PC-9 (cell line): ENCODE measurements at regions not wholly inside any gene's neighbourhood (a gene's known extent, or its start where the extent isn't known, plus 50 kb on each side); places are given as distances from the start of the nearest gene placed in this dataset.
"Not testable (repeated sequence)": the region's sequence is repeated elsewhere in the genome, so short reads cannot be mapped to it uniquely, and the experiment has no call there.

Source experiments
- BruUV-seq: library from RNA; stranded (reverse); fragments of 400-500 nt; replicated peaks from 2 replicates; lab custom pipeline; 2021; lab: Mats Ljungman, UMichigan
- CTCF ChIA-PET: fragments of 300-600 bp; sonication (Branson Sonifier 250); formaldehyde crosslinking; loops from one replicate; lab custom pipeline; 2022; ENCODE audit warnings: antibody characterized with exemption; lab: Charles Lee
- POLR2A ChIA-PET: fragments of 300-600 bp; sonication (Branson Sonifier 250); formaldehyde crosslinking; loops from one replicate; lab custom pipeline; 2022; ENCODE audit warnings: antibody characterized with exemption; ENCODE audit not compliant: unreplicated experiment; lab: Charles Lee
- DNase-seq, 2 experiments: peaks; one replicate each; pipeline versions ENCODE4 v3.0.0 to v3.0.0-alpha.2; 2015 to 2022; ENCODE audit warnings: mixed read lengths in 1 of 2
- H2AFZ ChIP-seq: fragments of 200-600 bp; sonication (generic); 2 replicates; pipeline ENCODE4 v1.8.1; 2017; ENCODE audit warnings: antibody characterized with exemption
- H3F3A ChIP-seq: fragments of 200-600 bp; sonication (generic); 2 replicates; pipeline ENCODE4 v1.8.1; 2017; ENCODE audit warnings: antibody characterized with exemption, mild to moderate bottlenecking, low read depth; ENCODE audit not compliant: insufficient read depth
- H3K27ac ChIP-seq: fragments of 200-600 bp; sonication (generic); 2 replicates; pipeline ENCODE4 v1.6.1; 2016; ENCODE audit warnings: mixed run types
- H3K27me3 ChIP-seq: fragments of 200-600 bp; sonication (generic); 2 replicates; pipeline ENCODE4 v1.6.1; 2016; ENCODE audit warnings: low read depth, mixed run types; ENCODE audit not compliant: insufficient read depth
- H3K36me3 ChIP-seq: fragments of 200-600 bp; sonication (generic); 2 replicates; pipeline ENCODE4 v1.6.1; 2016; ENCODE audit warnings: low read depth, mixed run types
- H3K4me1 ChIP-seq: fragments of 200-600 bp; sonication (generic); replicated peaks from 2 replicates; pipeline ENCODE4 v1.6.1; 2016; ENCODE audit warnings: mixed run types; ENCODE audit not compliant: insufficient read depth
- H3K4me2 ChIP-seq: fragments of 200-600 bp; sonication (generic); 2 replicates; pipeline ENCODE4 v1.6.1; 2017; ENCODE audit warnings: mixed run types
- H3K4me3 ChIP-seq: fragments of 200-600 bp; sonication (generic); 2 replicates; pipeline ENCODE4 v1.6.1; 2016; ENCODE audit warnings: mixed run types
- H3K79me2 ChIP-seq: fragments of 200-600 bp; sonication (generic); 2 replicates; pipeline ENCODE4 v1.6.1; 2017; ENCODE audit warnings: low read depth, mixed run types
- H3K9me2 ChIP-seq: fragments of 200-600 bp; sonication (generic); 2 replicates; pipeline ENCODE4 v1.8.1; 2017; ENCODE audit warnings: mild to moderate bottlenecking; ENCODE audit not compliant: insufficient read depth
- H3K9me3 ChIP-seq: fragments of 200-600 bp; sonication (generic); 2 replicates; pipeline ENCODE4 v1.8.1; 2016; ENCODE audit warnings: low read depth; ENCODE audit not compliant: insufficient read depth
- H4K20me1 ChIP-seq: fragments of 200-600 bp; sonication (generic); 2 replicates; pipeline ENCODE4 v1.8.1; 2017; ENCODE audit not compliant: insufficient read depth
- EZH2 ChIP-seq: fragments of 200-600 bp; sonication (generic); IDR thresholded peaks from 2 replicates; pipeline ENCODE4 v1.8.0; 2017; ENCODE audit warnings: antibody characterized with exemption, low read depth
- intact Hi-C: fragments of 100-400 bp; cut with micrococcal nuclease; formaldehyde crosslinking; loops from one replicate; pipeline ENCODE4 v1.10.0; 2022; ENCODE audit not compliant: unreplicated experiment
- TF ChIP-seq, protein P1 (sequence below): fragments of 200-600 bp; sonication (generic); conservative IDR thresholded peaks from 2 replicates; pipeline ENCODE4 v1.6.1; 2017; ENCODE audit warnings: mixed run types, antibody characterized with exemption, mild to moderate bottlenecking, moderate library complexity

- ChIA-PET CTCF (no interaction called here), POLR2A (no interaction called here)
- Histone ChIP-seq H3K27ac (no peak overlapping the region), H3K36me3 (no peaks in the 10 kb centered on the region), H3F3A (no peaks in the 10 kb centered on the region), H3K4me2 (no peak overlapping the region), H3K9me3 (no peaks in the 10 kb centered on the region), H3K79me2 (no peaks in the 10 kb centered on the region), H3K4me1 (no peaks in the 10 kb centered on the region), H3K27me3 (peaks cover 13% of the 10 kb centered on the region; the same call in 1 of the 2 replicates), H2AFZ (no peak overlapping the region), H4K20me1 (no peaks in the 10 kb centered on the region), H3K4me3 (no peak overlapping the region), H3K9me2 (no peaks in the 10 kb centered on the region)
- no TSS peak for BruUV-seq
- no peak for DNase-seq
- no peak for TF ChIP-seq EZH2
- TF ChIP-seq, protein P1, sequence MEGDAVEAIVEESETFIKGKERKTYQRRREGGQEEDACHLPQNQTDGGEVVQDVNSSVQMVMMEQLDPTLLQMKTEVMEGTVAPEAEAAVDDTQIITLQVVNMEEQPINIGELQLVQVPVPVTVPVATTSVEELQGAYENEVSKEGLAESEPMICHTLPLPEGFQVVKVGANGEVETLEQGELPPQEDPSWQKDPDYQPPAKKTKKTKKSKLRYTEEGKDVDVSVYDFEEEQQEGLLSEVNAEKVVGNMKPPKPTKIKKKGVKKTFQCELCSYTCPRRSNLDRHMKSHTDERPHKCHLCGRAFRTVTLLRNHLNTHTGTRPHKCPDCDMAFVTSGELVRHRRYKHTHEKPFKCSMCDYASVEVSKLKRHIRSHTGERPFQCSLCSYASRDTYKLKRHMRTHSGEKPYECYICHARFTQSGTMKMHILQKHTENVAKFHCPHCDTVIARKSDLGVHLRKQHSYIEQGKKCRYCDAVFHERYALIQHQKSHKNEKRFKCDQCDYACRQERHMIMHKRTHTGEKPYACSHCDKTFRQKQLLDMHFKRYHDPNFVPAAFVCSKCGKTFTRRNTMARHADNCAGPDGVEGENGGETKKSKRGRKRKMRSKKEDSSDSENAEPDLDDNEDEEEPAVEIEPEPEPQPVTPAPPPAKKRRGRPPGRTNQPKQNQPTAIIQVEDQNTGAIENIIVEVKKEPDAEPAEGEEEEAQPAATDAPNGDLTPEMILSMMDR, result no peak
- intact Hi-C loops, result no loop called here
These were observed 1124.6 kb downstream of the TMEM121 start for GRCh38 chr14:106651016-106651415.

DNA sequence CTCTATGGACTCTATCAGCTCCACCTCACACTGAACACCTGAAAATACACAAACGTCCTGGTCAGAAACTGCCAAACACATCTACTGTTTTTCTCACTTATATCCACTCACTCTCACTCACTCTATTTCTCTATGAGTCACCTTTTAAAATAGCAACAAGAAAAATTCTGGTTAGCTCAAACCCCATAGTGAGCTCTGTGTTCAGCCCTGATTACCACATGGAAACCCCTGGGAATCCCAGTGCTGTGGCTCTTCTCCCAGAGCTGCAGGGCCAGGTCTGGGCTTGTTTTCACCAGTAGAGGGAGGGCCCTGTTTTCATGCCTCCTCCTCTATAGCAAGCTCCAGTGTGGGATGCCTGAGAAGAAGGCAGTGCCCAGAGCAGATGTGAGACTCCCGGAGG, 1126.1 kb downstream of the TMEM121 start:
- Histone ChIP-seq H3K4me1 (no peaks in the 10 kb centered on the region), H4K20me1 (no peaks in the 10 kb centered on the region), H3K36me3 (no peaks in the 10 kb centered on the region), H3K4me2 (no peak overlapping the region), H3K27ac (no peak overlapping the region), H3K9me3 (no peaks in the 10 kb centered on the region), H3F3A (no peaks in the 10 kb centered on the region), H3K9me2 (no peaks in the 10 kb centered on the region), H2AFZ (no peak overlapping the region), H3K4me3 (no peak overlapping the region), H3K79me2 (no peaks in the 10 kb centered on the region), H3K27me3 (peaks cover 9% of the 10 kb centered on the region; the same call in 1 of the 2 replicates)
- intact Hi-C loops, result no loop called here
- ChIA-PET POLR2A (no interaction called here), CTCF (no interaction called here)
- no peak for TF ChIP-seq EZH2
- TF ChIP-seq, protein P1, result no peak
- BruUV-seq, result no TSS peak
- no peak for DNase-seq

DNA sequence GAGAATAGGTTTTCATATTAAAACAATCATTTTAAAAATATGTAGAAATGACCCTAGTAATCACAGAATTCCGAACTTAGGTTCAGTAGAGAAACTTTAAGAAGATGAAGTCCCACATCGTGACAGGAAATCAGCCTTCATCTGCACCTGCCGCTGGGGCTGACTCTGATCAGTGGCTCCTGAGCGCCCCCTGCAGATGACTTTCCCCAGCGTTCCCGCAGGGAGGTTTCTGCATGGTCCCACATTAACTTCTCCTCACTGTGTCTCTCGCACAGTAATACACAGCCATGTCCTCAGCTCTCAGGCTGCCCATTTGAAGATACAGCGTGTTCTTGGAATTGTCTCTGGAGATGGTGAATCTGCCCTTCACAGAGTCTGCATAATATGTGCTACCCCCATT, 1131.1 kb downstream of the TMEM121 start:
- Histone ChIP-seq H3K4me3 (no peak overlapping the region), H3K27me3 (peaks cover 9% of the 10 kb centered on the region; the same call in 1 of the 2 replicates), H3K27ac (no peak overlapping the region), H3K9me2 (no peaks in the 10 kb centered on the region), H3K4me1 (no peaks in the 10 kb centered on the region), H3F3A (no peaks in the 10 kb centered on the region), H2AFZ (no peak overlapping the region), H3K79me2 (no peaks in the 10 kb centered on the region), H4K20me1 (no peaks in the 10 kb centered on the region), H3K9me3 (no peaks in the 10 kb centered on the region), H3K4me2 (no peak overlapping the region), H3K36me3 (no peaks in the 10 kb centered on the region)
- BruUV-seq, result no TSS peak
- DNase-seq, result no peak
- intact Hi-C loops, result no loop called here
- CTCF ChIA-PET, result no interaction called here
- POLR2A ChIA-PET, result no interaction called here
- TF ChIP-seq, protein P1, result peak; percentile 25; the same call in 1 of the 2 replicates
- TF ChIP-seq EZH2, result no peak

DNA sequence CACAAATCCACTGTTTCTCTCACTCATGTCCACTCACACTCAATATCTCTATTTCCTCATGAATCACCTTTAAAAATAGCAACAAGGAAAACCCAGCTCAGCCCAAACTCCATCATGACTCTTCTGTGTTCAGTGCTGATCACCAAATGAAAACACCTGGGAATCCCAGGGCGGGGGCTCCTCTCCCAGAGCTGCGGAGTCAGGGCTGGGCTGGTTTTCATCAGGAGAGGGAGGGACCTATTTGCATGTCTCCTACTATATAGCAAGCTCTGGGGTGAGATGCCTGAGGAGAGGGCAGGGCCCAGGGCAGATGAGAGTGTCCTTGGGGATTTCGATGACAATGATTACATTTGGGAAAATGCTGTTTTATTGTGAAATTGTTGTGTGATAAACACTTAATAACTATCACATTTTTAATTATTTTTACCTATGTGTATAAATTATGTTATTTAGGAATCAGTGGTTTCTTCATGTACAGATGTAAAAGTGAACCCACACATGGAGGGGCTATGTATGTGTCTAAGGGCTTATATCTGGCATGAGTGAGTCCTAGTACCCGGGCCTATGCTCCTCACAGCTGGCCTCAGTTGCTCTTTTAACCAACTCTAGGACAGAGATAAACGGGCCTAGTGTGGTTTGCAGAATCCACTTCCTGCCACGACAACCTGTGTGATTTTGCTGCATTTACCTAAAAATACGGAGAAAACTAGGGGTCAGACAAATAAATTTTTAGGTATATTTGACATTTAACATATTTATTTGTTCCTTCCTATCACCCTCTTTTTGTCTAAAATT, 1131.9 kb downstream of the TMEM121 start:
- CTCF ChIA-PET, POLR2A ChIA-PET, BruUV-seq: not testable (repeated sequence)

DNA sequence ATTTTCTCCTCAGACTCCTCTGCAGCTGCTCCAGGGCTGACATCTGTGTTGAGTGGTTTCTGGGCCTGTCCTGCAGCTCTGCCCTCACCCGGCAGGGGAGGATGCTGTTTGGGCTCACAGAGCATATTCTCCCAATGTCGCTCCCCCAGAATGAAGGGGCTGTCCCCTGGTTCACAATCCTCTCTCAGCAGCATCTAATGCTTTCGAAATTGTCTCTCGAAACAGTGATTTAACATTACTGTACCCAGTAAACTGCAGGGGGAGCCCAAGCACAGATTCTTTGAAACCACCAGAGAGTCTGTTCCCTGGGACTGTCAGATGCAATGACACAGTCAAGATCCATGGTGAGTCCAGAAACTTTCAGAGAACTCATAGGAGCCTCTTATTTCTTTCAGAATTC, 1135.2 kb downstream of the TMEM121 start:
- H3K27me3 ChIP-seq, H3K4me2 ChIP-seq, CTCF ChIA-PET, H3F3A ChIP-seq, H2AFZ ChIP-seq, DNase-seq, H3K4me1 ChIP-seq, H3K27ac ChIP-seq, H3K9me3 ChIP-seq, H4K20me1 ChIP-seq, POLR2A ChIA-PET, BruUV-seq, H3K9me2 ChIP-seq, H3K79me2 ChIP-seq, H3K36me3 ChIP-seq, intact Hi-C loops, H3K4me3 ChIP-seq: not testable (repeated sequence)

More for the DNA sequence above, 1131.9 kb downstream of the TMEM121 start:
- H3F3A ChIP-seq, H3K27me3 ChIP-seq, H2AFZ ChIP-seq, H3K27ac ChIP-seq, DNase-seq, H3K9me2 ChIP-seq, H3K36me3 ChIP-seq, intact Hi-C loops, H3K4me3 ChIP-seq, H3K4me2 ChIP-seq, H3K9me3 ChIP-seq, H4K20me1 ChIP-seq, H3K4me1 ChIP-seq, H3K79me2 ChIP-seq: not testable (repeated sequence)
